ENCODE measurements at regions not wholly inside any gene's neighbourhood (a gene's known extent, or its start where the extent isn't known, plus 50 kb on each side); places are given as distances from the start of the nearest gene placed in this dataset.

- TF ChIP-seq, protein P1, sequence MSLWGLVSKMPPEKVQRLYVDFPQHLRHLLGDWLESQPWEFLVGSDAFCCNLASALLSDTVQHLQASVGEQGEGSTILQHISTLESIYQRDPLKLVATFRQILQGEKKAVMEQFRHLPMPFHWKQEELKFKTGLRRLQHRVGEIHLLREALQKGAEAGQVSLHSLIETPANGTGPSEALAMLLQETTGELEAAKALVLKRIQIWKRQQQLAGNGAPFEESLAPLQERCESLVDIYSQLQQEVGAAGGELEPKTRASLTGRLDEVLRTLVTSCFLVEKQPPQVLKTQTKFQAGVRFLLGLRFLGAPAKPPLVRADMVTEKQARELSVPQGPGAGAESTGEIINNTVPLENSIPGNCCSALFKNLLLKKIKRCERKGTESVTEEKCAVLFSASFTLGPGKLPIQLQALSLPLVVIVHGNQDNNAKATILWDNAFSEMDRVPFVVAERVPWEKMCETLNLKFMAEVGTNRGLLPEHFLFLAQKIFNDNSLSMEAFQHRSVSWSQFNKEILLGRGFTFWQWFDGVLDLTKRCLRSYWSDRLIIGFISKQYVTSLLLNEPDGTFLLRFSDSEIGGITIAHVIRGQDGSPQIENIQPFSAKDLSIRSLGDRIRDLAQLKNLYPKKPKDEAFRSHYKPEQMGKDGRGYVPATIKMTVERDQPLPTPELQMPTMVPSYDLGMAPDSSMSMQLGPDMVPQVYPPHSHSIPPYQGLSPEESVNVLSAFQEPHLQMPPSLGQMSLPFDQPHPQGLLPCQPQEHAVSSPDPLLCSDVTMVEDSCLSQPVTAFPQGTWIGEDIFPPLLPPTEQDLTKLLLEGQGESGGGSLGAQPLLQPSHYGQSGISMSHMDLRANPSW (CRISPR knock-in tag; conservative IDR thresholded peaks at IDR 0.05; ENCODE audit: low read depth): no peak
Observed at GRCh38 chr15:93201940-93202339, 112.9 kb upstream of the RGMA start (continued).

DNA sequence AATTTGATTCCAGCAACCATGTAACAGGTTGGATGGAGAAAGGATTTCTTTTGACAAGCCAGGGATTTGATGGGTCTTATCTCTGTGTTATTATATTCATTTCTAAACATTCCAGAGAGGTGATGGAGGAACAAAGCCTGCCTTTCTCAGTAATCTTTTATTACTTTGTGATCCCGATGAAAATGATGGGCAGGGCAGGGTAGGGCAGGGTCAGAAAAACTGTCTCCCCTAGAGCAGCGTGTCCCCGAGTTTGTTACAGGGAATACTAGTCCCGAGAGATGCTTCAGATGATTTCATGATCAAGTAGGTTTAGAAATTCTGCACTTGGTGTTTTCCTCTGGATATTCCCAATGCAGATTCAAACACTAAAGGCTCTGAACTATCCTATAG, 111.8 kb upstream of the RGMA start:
- ATAC-seq (no peak), DNase-seq (ENCODE audit: low spot score) (no peak)
- peaks cover 42% of the 10 kb centered on the region for H3K4me1 Mint-ChIP-seq
- no peak overlapping the region for H3K4me3 Mint-ChIP-seq
- H3K36me3 Mint-ChIP-seq: peaks cover 3% of the 10 kb centered on the region
- TF ChIP-seq ZNF317 (CRISPR knock-in tag; IDR thresholded peaks at IDR 0.05; ENCODE audit: borderline replicate concordance, low read depth): no peak
- no peak overlapping the region for H3K27ac Mint-ChIP-seq
- H3K27me3 Mint-ChIP-seq (ENCODE audit: low read depth): peaks cover 26% of the 10 kb centered on the region
- POLR2A ChIA-PET: no interaction called here
- CTCF ChIA-PET: no interaction called here
- peaks cover 15% of the 10 kb centered on the region for H3K9me3 Mint-ChIP-seq

GRCh38 chr15:93200081-93200836, 111.2 kb upstream of the RGMA start:
- CTCF ChIA-PET: interaction anchor here (1.1 kb wide), 1 partner anchor 38 kb away, joined by 3 read pairs; no protein-coding TSS in a partner anchor
- Mint-ChIP-seq H3K27ac (no peak overlapping the region), H3K4me3 (no peak overlapping the region), H3K9me3 (peaks cover 15% of the 10 kb centered on the region), H3K4me1 (peaks cover 37% of the 10 kb centered on the region), H3K36me3 (peaks cover 3% of the 10 kb centered on the region), H3K27me3 (ENCODE audit: low read depth) (peaks cover 26% of the 10 kb centered on the region)
- DNase-seq (ENCODE audit: low spot score): no peak
- POLR2A ChIA-PET: no interaction called here
- ATAC-seq: peak; percentile 49
- TF ChIP-seq ZSCAN18 (CRISPR knock-in tag; IDR thresholded peaks at IDR 0.05) (no peak), SP1 (CRISPR knock-in tag; conservative IDR thresholded peaks at IDR 0.05) (no peak), NR2C2 (CRISPR knock-in tag; IDR thresholded peaks at IDR 0.05) (no peak), ZNF281 (CRISPR knock-in tag; IDR thresholded peaks at IDR 0.05) (no peak), ZNF121 (CRISPR knock-in tag; IDR thresholded peaks at IDR 0.05) (no peak), MYBL2 (CRISPR knock-in tag; IDR thresholded peaks at IDR 0.05) (no peak), ETV6 (CRISPR knock-in tag; IDR thresholded peaks at IDR 0.05) (no peak), TEAD1 (CRISPR knock-in tag; IDR thresholded peaks at IDR 0.05) (no peak), KAT7 (CRISPR knock-in tag; IDR thresholded peaks at IDR 0.05; ENCODE audit: borderline replicate concordance) (no peak), JUN (CRISPR knock-in tag; IDR thresholded peaks at IDR 0.05) (no peak), NR1H2 (CRISPR knock-in tag; IDR thresholded peaks at IDR 0.05) (no peak), ZBTB21 (CRISPR knock-in tag; IDR thresholded peaks at IDR 0.05; ENCODE audit: borderline replicate concordance) (no peak), ZNF138 (CRISPR knock-in tag; conservative IDR thresholded peaks at IDR 0.05) (no peak)
- TF ChIP-seq, protein P2, sequence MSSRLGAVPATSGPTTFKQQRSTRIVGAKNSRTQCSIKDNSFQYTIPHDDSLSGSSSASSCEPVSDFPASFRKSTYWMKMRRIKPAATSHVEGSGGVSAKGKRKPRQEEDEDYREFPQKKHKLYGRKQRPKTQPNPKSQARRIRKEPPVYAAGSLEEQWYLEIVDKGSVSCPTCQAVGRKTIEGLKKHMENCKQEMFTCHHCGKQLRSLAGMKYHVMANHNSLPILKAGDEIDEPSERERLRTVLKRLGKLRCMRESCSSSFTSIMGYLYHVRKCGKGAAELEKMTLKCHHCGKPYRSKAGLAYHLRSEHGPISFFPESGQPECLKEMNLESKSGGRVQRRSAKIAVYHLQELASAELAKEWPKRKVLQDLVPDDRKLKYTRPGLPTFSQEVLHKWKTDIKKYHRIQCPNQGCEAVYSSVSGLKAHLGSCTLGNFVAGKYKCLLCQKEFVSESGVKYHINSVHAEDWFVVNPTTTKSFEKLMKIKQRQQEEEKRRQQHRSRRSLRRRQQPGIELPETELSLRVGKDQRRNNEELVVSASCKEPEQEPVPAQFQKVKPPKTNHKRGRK (CRISPR knock-in tag; IDR thresholded peaks at IDR 0.05; ENCODE audit: borderline replicate concordance): no peak
